ENCODE measurements at regions not wholly inside any gene's neighbourhood (a gene's known extent, or its start where the extent isn't known, plus 50 kb on each side); places are given as distances from the start of the nearest gene placed in this dataset.
"Not testable (repeated sequence)": the region's sequence is repeated elsewhere in the genome, so short reads cannot be mapped to it uniquely, and the experiment has no call there.

DNA sequence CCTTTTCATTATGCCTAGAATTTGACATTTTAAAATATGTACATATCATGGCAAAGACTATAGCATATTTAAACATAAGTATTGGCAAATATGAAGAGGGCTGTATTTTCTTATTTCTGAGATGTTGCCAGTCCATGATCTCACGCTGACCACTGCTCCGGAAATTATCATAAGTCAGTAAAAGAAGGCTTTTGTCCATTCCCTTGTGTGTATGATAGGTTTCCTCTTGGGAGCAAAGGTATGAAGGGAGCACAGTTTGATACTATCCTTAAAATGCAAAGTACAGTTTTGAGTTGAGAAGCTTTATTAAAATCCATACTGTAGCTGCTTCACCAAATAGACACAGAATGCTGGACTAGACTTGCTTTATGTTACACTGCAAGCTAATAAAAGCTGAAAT is 52.6 kb upstream of the AGA start:
- DNase-seq (ENCODE audit: low spot score) (no peak), ATAC-seq (no peak)
- intact Hi-C loops (cut with DNase I): no loop called here

DNA sequence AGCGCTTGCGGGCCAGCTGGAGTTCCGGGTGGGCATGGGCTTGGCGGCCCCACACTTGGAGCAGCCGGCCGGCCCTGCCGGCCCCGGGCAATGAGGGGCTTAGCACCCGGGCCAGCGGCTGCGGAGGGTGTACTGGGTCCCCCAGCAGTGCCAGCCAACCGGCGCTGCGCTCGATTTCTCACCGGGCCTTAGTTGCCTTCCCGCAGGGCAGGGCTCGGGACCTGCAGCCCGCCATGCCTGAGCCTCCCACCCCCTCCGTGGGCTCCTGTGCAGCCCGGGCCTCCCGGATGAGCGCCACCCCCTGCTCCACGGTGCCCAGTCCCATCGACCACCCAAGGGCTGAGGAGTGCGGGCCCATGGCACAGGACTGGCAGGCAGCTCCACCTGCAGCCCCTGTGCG is 53.4 kb upstream of the AGA start:
- DNase-seq (ENCODE audit: low spot score); intact Hi-C loops (cut with DNase I); ATAC-seq: not testable (repeated sequence)

DNA sequence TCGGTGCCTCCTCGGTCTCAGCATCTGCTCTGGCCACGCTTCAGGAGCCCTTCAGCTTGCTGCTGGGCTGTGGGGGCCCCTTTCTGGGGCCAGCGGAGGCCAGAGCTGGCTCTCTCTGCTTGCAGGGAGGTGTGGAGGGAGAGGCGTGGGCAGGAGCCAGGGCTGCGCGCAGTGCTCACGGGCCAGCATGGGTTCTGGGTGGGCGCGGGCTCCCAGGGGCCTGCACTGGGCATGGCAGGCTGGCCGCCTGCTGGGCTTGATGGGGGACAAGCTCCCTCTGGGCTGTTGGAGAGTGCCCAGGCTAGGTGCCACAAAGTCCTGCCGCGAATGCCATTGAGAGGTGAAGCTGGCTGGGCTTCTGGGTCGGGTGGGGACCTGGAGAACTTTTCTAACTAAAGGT is 57.3 kb upstream of the AGA start:
- intact Hi-C loops (cut with DNase I): no loop called here
- DNase-seq (ENCODE audit: low spot score): no peak

DNA sequence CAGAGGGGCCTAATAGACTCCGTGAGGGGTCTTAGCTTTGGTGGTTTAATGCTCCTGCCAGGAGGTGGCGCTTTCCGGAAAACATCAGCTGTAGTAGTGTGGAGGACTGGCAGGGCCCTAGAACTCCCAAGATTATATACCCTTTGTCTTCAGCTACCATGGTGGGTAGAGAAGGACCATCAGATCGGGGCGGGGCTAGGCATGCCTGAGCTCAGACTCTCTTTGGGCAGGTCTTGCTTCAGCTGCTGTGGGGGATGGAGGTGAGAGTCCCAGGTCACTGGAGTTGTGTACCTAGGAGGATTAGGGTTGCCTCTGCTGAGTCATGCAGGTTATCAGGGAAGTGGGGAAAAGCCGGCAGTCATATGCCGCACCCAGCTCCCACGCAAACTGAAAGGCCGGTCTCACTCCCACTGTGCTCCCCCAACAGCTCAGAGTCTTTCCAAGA is 63.0 kb upstream of the AGA start:
- no peak for ATAC-seq
- DNase-seq (ENCODE audit: low spot score): no peak
- intact Hi-C loops (cut with DNase I): no loop called here

More for the DNA sequence above, 57.3 kb upstream of the AGA start:
- no peak for ATAC-seq

DNA sequence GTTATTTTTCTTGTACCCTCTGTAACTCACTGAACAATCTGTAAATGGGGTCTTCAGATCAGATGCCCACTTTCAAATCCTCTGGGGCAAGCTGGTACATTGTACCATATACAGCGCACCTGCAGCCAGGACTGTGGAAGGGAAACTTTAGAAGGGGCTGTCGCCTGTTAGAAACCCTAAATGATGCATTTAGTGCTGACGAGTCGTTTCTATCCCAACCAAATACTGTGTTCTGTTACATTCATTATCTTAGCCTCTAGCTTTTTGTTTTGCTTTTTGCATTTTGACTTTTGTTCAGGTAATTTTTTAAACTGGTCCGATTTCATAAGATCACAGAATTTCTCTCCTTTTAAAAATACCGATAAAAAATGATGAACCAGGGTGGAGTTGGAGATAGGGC is 66.4 kb upstream of the AGA start:
- no peak for ATAC-seq
- intact Hi-C loops (cut with DNase I): no loop called here
- DNase-seq (ENCODE audit: low spot score): no peak

DNA sequence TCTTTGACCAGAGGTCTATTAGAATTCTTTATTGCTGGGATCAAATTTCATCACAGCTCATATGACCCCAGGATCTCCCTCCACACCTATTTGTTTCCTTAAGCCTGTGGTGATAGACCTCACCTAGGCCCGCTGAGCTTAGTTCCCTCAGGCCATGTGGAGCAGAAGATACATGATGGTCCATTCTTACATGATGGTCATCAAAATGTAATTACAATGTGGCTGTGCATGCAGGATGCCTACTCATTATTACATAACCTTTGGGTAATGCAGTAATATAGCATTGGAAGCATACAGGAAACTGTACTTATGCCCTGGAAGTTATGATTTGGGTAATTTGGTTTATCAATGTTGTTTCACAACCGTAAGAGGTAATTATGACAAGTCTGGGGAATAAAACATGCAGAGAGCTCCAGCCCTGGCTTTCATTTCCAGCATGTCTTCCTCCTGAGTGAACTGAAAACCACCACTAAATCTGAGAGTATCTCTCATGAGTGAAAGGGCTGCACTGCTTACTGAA is 67.0 kb upstream of the AGA start:
- DNase-seq (ENCODE audit: low spot score) (no peak), ATAC-seq (no peak)
- intact Hi-C loops (cut with DNase I): no loop called here

DNA sequence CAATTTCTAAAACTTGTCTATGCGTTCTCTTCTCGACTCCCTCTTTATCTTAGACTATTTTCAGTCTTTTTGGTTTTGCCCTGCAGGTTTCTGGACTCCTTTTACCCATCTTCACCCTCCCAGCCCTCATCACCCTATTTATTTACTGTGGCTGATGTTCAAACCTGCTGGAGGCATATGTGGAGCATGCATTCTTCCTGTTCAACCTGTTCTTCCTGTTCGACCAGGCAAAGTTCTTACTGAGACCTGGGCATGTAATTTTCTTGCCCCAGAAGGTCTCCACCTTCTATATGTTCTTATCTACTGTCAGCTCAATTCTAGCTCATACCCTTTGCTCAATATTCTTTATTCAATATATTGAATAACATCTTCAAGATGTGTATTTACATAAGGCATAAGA is 69.4 kb upstream of the AGA start:
- intact Hi-C loops (cut with DNase I): no loop called here
- ATAC-seq: no peak
- no peak for DNase-seq (ENCODE audit: low spot score)

DNA sequence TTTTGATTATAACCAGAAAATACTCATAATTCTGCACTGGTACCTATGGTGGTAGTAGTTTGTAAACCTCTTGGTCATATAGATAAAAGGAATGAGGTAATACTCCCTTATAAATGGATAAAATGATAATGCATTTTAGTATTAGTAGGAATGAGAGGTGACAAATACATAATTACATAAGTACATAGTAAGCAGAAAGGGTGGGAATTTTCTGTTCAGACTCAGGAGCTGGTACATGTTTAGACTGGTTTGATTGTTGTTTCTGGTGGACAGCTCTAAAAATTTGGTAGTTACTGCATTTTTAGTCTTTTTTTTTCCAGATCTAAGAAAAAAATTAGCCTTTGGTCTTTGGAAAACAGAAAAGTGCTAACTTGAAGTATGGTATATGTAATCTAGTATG is 70.4 kb upstream of the AGA start:
- intact Hi-C loops (cut with DNase I): no loop called here
- DNase-seq (ENCODE audit: low spot score): no peak
- ATAC-seq: no peak

DNA sequence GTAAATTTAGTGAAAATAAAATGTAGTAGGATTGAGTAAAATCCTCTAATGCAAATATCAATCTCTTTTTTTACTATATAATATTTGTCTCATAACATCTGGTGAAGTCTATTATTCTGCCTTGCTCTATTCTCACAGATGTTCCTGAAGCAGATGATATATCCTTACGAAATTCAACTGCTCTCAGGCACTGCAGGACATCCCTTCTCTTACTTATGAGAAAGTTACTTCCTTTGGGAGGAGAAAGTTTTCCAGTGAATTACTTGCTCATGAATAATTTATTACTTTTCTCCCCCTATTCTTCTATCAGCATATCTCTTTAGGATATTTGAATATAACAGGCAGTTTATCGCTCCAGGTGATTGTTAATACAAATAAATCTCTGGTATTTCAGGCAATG is 75.6 kb upstream of the AGA start:
- DNase-seq (ENCODE audit: low spot score) (no peak), ATAC-seq (no peak)
- intact Hi-C loops (cut with DNase I): no loop called here

DNA sequence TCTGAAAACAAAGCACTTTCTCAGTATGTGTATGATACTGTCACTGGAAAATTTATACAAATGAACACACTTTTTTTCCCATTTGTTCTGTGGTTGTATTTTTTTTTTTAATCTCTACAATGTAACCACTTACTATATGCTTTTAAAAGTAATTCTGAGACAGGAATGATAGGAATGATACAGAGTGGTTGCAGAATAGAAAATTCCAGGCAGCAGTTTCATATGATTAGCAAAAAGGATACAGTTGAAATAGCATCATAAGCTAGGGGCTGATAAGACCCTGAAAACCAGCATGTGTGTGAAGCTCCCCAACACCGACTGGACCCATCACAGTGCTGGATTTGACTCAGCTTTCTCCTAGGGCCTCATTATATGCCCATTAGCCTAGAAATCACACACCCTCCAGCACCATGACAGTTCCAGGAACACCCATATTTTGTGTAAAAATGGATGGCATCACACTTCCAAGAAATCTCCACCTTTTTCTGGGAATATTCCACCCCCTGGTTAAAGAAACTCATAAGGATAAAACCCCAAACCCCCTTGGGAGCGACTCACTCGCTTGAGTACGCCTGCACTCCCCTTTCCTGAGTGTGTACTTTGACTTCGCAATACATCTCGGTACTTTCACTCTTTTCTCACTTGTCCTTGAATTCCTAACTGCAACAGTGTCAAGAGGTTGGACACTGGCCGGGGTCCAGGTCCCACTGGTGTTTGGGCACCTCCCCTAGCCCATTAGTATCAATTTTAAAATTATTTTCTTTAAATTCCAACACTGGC is 77.4 kb upstream of the AGA start:
- no peak for ATAC-seq
- intact Hi-C loops (cut with DNase I): no loop called here
- no peak for DNase-seq (ENCODE audit: low spot score)

DNA sequence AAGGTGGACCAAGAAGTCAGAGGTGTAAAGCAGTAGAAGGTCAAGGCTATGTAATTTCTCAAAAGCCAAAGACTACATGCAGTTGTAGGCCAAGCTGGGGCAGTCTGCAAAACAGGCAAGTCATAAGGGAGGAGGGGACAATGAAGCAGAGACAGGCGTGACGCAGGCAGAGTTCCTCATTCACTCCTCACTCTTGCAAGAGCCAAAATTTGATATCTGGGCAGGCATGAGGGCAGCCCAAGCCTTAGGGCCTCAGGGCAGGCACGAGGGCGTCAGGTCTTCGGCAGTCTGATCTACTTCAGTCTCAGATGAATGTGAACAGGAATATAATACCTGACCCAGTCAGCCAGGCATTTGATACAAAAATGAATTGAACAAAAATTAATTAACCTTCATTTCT is 86.4 kb upstream of the AGA start:
- DNase-seq (ENCODE audit: low spot score) (no peak), ATAC-seq (no peak)
- intact Hi-C loops (cut with DNase I): no loop called here

DNA sequence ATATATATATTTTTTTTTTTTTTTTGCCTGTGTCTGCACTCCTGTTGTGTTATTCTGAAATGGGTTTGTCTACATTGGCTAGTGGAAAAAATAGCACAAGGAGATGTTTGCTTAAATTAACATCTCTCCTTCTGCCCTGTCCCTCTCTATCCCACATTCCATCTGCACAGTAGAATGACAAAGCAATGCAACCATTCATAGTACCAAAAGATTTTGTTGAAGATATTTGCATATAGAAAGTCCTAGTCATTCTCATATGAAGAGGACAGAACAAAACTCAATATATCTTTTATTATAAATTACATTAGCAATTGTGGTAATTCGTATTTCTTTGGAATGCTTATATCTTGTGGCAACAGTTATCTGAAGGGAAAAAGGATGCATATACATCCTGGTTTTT is 88.3 kb upstream of the AGA start:
- no peak for ATAC-seq
- intact Hi-C loops (cut with DNase I): no loop called here
- no peak for DNase-seq (ENCODE audit: low spot score)

DNA sequence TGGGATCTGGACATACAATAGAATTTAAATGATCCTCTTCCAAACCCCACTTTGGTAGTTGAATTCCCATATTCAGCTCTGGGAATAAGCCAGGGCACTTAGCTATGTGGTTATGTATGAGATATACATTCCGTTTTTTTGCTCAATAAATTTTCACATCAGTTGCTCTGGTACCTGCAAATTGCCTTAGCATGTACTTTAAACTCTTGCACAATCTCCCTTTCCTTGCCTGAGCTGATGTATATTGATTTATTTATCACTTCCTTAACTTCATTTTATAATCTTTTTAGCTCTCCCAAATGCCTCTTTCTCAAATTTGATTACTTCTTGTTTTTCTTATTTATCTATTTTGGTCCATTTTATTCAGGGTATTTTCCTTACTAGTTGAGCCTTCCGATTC is 90.1 kb upstream of the AGA start:
- no peak for DNase-seq (ENCODE audit: low spot score)
- ATAC-seq: no peak
- intact Hi-C loops (cut with DNase I): no loop called here

DNA sequence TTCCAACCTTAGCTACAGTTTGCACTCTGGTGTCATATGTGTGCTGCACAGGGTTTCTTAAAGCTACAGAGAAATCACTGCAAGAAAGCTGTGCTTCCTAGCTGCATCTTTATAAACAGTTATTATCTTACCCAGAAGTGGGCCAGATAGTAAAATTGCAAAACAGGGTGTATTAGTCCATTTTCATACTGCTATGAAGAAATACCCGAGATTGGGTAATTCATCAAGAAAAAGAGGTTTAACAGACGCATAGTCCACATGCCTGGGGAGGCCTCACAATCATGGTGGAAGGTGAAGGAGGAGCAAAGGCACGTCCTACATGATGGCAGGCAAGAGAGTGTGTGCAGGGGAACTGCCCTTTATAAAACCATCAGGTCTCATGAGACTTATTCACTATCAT is 92.6 kb upstream of the AGA start:
- ATAC-seq; DNase-seq (ENCODE audit: low spot score); intact Hi-C loops (cut with DNase I): not testable (repeated sequence)

DNA sequence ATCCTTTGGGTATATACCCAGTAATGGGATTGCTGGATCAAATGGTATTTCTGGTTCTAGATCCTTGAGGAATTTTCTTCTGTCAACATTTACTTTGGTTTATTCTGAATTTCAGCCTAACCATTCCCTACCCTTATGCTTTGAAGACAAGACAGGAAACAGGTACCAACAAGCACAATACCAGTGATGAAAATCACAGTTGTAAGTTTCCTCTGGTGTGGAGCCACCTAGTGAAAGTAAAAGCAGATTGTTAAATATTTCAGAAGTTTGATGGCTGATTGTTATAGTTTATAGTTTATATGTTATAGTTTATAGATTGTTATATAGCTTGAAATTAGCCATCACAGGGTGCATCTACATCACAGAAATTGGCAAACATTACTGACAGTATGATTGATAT is 104.5 kb upstream of the AGA start:
- intact Hi-C loops (cut with DNase I): no loop called here
- ATAC-seq (no peak), DNase-seq (ENCODE audit: low spot score) (no peak)

DNA sequence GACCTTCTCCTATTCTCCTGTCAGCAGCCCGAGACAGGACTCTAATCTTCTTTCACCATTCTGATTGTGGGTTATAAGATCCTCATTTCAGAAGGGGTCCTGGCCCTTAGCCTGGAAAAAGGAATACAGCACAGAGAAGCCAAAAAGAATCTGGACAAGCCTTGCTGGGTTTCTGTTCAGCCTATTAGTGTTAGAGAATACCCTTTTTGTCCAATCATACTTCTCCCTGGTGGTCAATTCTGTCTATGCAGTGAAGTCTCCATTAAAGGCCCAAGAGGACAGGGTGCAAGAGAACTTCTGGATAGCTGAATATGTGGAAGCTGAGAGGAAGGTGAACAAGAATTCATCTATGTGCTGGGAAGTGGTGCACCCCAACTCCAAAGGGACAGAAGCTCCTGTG is 105.7 kb upstream of the AGA start:
- ATAC-seq (no peak), DNase-seq (ENCODE audit: low spot score) (no peak)

DNA sequence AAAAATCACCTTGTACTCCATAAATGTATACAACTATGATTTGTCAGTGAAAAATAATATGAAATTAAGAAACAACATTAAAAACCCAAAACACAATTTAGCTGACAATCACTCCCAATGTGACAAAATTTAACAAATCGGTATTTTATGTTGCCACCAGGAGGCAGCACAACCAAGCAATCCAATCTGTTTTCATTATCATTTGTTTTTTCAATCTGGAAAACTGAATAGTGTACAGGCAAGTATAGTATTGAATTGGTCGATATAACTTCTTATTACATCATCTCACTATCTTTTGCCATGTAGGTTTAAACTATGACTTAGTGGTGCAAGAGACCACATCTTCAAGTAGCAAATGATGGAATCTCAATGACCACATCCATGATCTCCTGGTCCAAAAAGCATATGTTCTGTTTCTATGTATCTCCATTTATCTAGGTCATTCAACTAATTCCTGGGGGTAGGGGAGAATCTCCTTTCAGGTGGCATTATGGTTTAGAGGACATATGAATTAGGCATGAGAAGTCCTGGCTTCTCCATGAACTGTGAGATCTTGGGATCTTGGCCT is 112.9 kb upstream of the AGA start:
- DNase-seq (ENCODE audit: low spot score): no peak
- intact Hi-C loops (cut with DNase I): no loop called here
- ATAC-seq: no peak

More for the DNA sequence above, 105.7 kb upstream of the AGA start:
- intact Hi-C loops (cut with DNase I): no loop called here

DNA sequence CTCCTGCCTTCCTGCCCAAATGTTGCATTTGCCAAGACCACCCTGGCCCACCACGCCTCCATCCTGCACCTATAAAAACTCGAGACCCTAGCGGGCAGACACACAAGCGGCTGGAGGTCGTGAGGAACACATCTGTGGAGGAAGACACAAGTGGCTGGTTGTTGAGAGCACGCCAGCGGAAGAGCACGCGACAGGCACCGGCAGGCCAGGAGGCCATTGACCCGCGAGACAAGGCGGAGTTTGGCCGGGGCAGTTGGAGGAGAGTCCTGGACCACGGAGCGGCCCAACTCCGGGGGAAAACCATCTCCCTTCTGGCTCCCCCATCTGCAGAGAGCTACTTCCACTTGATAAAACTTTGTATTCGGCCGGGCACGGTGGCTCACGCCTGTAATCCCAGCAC is 115.2 kb upstream of the AGA start:
- intact Hi-C loops (cut with DNase I): no loop called here
- no peak for DNase-seq (ENCODE audit: low spot score)
- ATAC-seq: no peak

DNA sequence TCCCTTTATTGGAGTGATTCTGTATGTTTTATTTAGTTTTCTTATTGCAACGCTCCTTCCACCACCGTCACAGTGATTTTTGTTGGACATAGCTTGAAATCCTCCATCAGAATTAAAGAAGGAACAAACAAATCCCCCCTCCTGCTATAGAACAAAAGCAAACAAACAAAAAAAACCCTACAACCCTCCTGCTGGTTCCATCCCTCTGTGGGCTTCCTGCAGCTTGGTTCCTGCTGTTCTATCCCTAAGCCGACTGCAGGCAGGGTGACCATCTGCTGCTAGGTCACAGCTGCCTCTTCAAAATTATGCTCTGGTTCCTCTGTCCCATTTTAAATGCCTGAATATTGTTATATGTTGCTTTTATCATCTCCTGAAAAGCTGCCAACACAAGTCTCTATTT is 116.8 kb upstream of the AGA start:
- DNase-seq (ENCODE audit: low spot score) (no peak), ATAC-seq (no peak)
- intact Hi-C loops (cut with DNase I): no loop called here

DNA sequence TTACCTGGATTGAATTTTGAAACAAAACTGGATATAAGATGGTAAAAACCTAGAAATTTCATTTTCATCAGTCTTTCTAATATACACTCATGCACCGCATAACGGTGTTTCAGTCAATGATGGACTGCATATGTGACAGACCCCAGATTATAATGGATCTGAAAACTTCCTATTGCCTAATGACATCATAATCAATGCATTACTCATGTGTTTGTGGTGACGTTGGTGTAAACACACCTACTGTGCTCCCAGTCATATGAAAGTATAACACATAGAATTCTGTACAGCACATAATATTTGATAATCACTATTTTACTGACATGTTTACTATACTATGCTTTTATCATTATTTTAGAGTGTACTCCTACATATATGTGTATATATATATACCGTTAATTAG is 119.9 kb upstream of the AGA start:
- intact Hi-C loops (cut with DNase I): no loop called here
- DNase-seq (ENCODE audit: low spot score): no peak
- ATAC-seq: no peak

DNA sequence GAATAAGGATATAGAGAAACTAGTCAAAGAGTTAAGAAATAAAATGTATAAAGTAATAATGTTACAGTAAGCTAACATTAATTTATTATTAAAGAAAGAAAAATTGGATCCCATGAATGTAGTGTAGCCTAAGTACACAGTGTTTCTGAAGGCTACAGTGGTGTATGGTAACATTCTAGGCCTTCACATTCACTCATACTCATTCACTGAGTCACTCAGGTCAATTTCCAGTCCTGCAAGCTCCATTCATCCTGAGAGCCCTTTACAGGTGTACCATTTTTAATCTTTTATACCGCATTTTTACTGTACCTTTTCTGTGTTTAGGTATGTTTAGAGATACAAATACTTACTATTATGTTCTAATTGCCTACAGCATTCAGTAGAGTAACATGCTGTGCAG is 120.6 kb upstream of the AGA start:
- intact Hi-C loops (cut with DNase I): no loop called here
- ATAC-seq (no peak), DNase-seq (ENCODE audit: low spot score) (no peak)
